GM12878 (cell line): ENCODE measurements at regions not wholly inside any gene's neighbourhood (a gene's known extent, or its start where the extent isn't known, plus 50 kb on each side); places are given as distances from the start of the nearest gene placed in this dataset.

Experiments
- ATAC-seq: fragments of 200-7000 bp; cut with Tn5 transposase; 3 replicates; pipeline ENCODE4 v1.9.1; 2020; ENCODE audit warnings: mild to moderate bottlenecking, moderate library complexity
- BruUV-seq: library from RNA; stranded (reverse); fragments of 400-500 nt; replicated peaks from 2 replicates; lab custom pipeline; 2021; lab: Mats Ljungman, UMichigan
- CTCF ChIA-PET: fragments of 300-600 bp; sonication (Branson Sonifier 250); formaldehyde crosslinking; extraction: SDS; loops from one replicate; lab custom pipeline; 2021; ENCODE audit warnings: inconsistent platforms; lab: Yijun Ruan, JAX
- POLR2A ChIA-PET: fragments of 350-600 bp; formaldehyde crosslinking; extraction: SDS; loops from one replicate; lab custom pipeline; 2021; ENCODE audit warnings: inconsistent platforms; lab: Charles Lee
- RAD21 ChIA-PET: fragments of 300-600 bp; sonication (Branson Sonifier 250); formaldehyde crosslinking; loops from one replicate; lab custom pipeline; 2023; ENCODE audit warnings: antibody characterized with exemption; ENCODE audit not compliant: unreplicated experiment; lab: Charles Lee
- SMC1A ChIA-PET: fragments of 300-600 bp; sonication (Branson Sonifier 250); formaldehyde crosslinking; loops from one replicate; lab custom pipeline; 2023; ENCODE audit not compliant: unreplicated experiment, uncharacterized antibody; lab: Charles Lee
- DNase-seq: peaks from one replicate; pipeline ENCODE4 v3.0.0-alpha.2; 2011; ENCODE audit warnings: low read depth, low spot score
- FAIRE-seq: peaks from 3 replicates; lab custom pipeline; 2011; peaks lifted over from hg19 to GRCh38; lab: Jason Lieb, UNC
- H2AFZ ChIP-seq: 2 replicates; pipeline ENCODE4 v1.6.0; 2011; ENCODE audit warnings: low read depth, low read length, control low read depth; ENCODE audit not compliant: control insufficient read depth
- H3K27ac ChIP-seq: 2 replicates; pipeline ENCODE4 v1.5.1; 2011; ENCODE audit warnings: control low read depth; ENCODE audit not compliant: control insufficient read depth, insufficient read depth
- H3K27me3 ChIP-seq, 2 experiments: replicated peaks in 1 of 2; 2 replicates each; pipeline versions ENCODE4 v1.6.0 to v1.6.1; 2011; ENCODE audit warnings: low read length in 1 of 2; ENCODE audit not compliant: control insufficient read depth in 2 of 2, insufficient read depth in 2 of 2
- H3K36me3 ChIP-seq, 2 experiments: 2 replicates each; pipeline ENCODE4 v1.5.1; 2011; ENCODE audit warnings: low read length in 1 of 2; ENCODE audit not compliant: control insufficient read depth in 2 of 2, insufficient read depth in 2 of 2
- H3K4me1 ChIP-seq: 2 replicates; pipeline ENCODE4 v1.6.1; 2011; ENCODE audit warnings: mild to moderate bottlenecking, low read length, moderate library complexity, mixed read lengths; ENCODE audit not compliant: control insufficient read depth, insufficient read depth
- H3K4me2 ChIP-seq: 2 replicates; pipeline ENCODE4 v1.6.0; 2011; ENCODE audit warnings: control low read depth; ENCODE audit not compliant: control insufficient read depth, insufficient read depth
- H3K4me3 ChIP-seq: fragments of 200-600 bp; sonication (generic); 2 replicates; pipeline ENCODE4 v1.5.1; 2016
- H3K79me2 ChIP-seq: 2 replicates; pipeline ENCODE4 v1.6.0; 2011; ENCODE audit warnings: low read length; ENCODE audit not compliant: control insufficient read depth, insufficient read depth
- H3K9ac ChIP-seq: 2 replicates; pipeline ENCODE4 v1.8.0; 2011; ENCODE audit warnings: low read length, control low read depth, mixed read lengths; ENCODE audit not compliant: control insufficient read depth, insufficient read depth
- H3K9me3 ChIP-seq: replicated peaks from 3 replicates; pipeline ENCODE4 v1.5.1; 2011; ENCODE audit warnings: mild to moderate bottlenecking, low read length; ENCODE audit not compliant: control insufficient read depth, insufficient read depth
- H4K20me1 ChIP-seq: 2 replicates; pipeline ENCODE4 v1.6.0; 2011; ENCODE audit not compliant: control insufficient read depth, insufficient read depth
- BHLHE40 ChIP-seq, 2 experiments: fragments of 450-650 bp in 1 of 2; IDR thresholded peaks; 2 replicates each; pipeline ENCODE4 v1.6.1; 2011 to 2017; ENCODE audit warnings: low read depth in 2 of 2, borderline replicate concordance in 1 of 2, improper control_type of control experiment in 1 of 2, low read length in 1 of 2, mild to moderate bottlenecking in 1 of 2
- BRCA1 ChIP-seq: IDR thresholded peaks from 2 replicates; pipeline ENCODE4 v1.6.1; 2011; ENCODE audit warnings: low read depth, low read length, improper control_type of control experiment
- CHD4 ChIP-seq: fragments of 200-600 bp; sonication (generic); IDR thresholded peaks from 2 replicates; pipeline ENCODE4 v1.6.1; 2016; ENCODE audit warnings: mild to moderate bottlenecking
- FOXK2 ChIP-seq: fragments of 450-650 bp; IDR thresholded peaks from 2 replicates; pipeline ENCODE4 v1.6.1; 2017; ENCODE audit warnings: mild to moderate bottlenecking, moderate library complexity
- FOXM1 ChIP-seq: IDR thresholded peaks from 2 replicates; pipeline ENCODE4 v1.6.1; 2012; ENCODE audit warnings: low read depth, mild to moderate bottlenecking, inconsistent platforms, low read length, moderate library complexity
- KAT2A ChIP-seq: conservative IDR thresholded peaks from 2 replicates; pipeline ENCODE4 v1.6.1; 2011; ENCODE audit warnings: low read depth, low read length; ENCODE audit not compliant: control insufficient read depth
- LARP7 ChIP-seq: fragments of 450-650 bp; IDR thresholded peaks from 2 replicates; pipeline ENCODE4 v1.6.1; 2017; ENCODE audit warnings: mild to moderate bottlenecking
- WGBS: methylation state at CpG from one replicate; pipeline ENCODE4 v1.1.6; 2016; ENCODE audit warnings: low lambda C conversion rate; ENCODE audit not compliant: insufficient replicate concordance, insufficient coverage; ENCODE audit errors: missing lambda C conversion rate; 5-methylcytosine and 5-hydroxymethylcytosine counted together
- in situ Hi-C: fragments of 300-500 bp; cut with MboI; formaldehyde crosslinking; loops from 9 replicates; pipeline ENCODE4 v1.14.3; 2018; ENCODE audit warnings: mixed read lengths
- intact Hi-C: fragments of 100-400 bp; cut with micrococcal nuclease; formaldehyde crosslinking; loops from one replicate; pipeline ENCODE4 v1.14.2; 2022; ENCODE audit not compliant: unreplicated experiment
- TF ChIP-seq, protein P1 (sequence below): fragments of 450-650 bp; IDR thresholded peaks from 2 replicates; pipeline ENCODE4 v1.6.1; 2017; ENCODE audit warnings: low read depth, mild to moderate bottlenecking, moderate library complexity
- TF ChIP-seq, protein P2 (sequence below): fragments of 450-650 bp; IDR thresholded peaks from 2 replicates; pipeline ENCODE4 v1.6.1; 2017; ENCODE audit warnings: mild to moderate bottlenecking, low read depth, inconsistent platforms; ENCODE audit not compliant: poor library complexity, severe bottlenecking

- WGBS = 18% methylated on average over 2 of the region's 2 CpGs
- ATAC-seq (no peak), DNase-seq (no peak)
- Histone ChIP-seq H3K4me1 (no peaks in the 10 kb centered on the region), H3K79me2 (no peaks in the 10 kb centered on the region), H4K20me1 (no peaks in the 10 kb centered on the region), H3K9ac (no peak overlapping the region), H2AFZ (no peak overlapping the region), H3K27ac (no peak overlapping the region), H3K9me3 (no peaks in the 10 kb centered on the region), H3K36me3 (no peaks in the 10 kb centered on the region), H3K4me2 (no peak overlapping the region)
- in situ Hi-C loops = no loop called here
- RAD21 ChIA-PET = no interaction called here
- no TSS peak for BruUV-seq
- CTCF ChIA-PET = no interaction called here
- SMC1A ChIA-PET = no interaction called here
- POLR2A ChIA-PET = no interaction called here
- intact Hi-C loops = no loop called here
- no peak for TF ChIP-seq FOXM1
- TF ChIP-seq, all 136 proteins: peak for 0
- FAIRE-seq = no peak
- Histone ChIP-seq H3K4me3 (no peak overlapping the region), H3K27me3 (no peaks in the 10 kb centered on the region)
Observed at GRCh38 chr1:14265495-14265894, 333.0 kb upstream of the KAZN start.

- WGBS = 0% methylated on average over 2 of the region's 2 CpGs
- SMC1A ChIA-PET = no interaction called here
- ATAC-seq = no peak
- no peak overlapping the region for H2AFZ ChIP-seq
- H3K4me2 ChIP-seq = no peak overlapping the region
- no peaks in the 10 kb centered on the region; the same call in 2 of the 3 replicates for H3K9me3 ChIP-seq
- H3K27me3 ChIP-seq = no peaks in the 10 kb centered on the region
- intact Hi-C loops = no loop called here
- H3K4me1 ChIP-seq = no peaks in the 10 kb centered on the region
- no peak overlapping the region for H3K4me3 ChIP-seq
- no peak for FAIRE-seq
- no peak overlapping the region for H3K27ac ChIP-seq
- TF ChIP-seq KAT2A (no peak), CHD4 (no peak), LARP7 (no peak), BHLHE40 (IDR thresholded peaks at IDR 0.05; ENCODE audit: borderline replicate concordance in 1 of 2, low read depth in 2 of 2, low read length in 1 of 2) (no peak), FOXK2 (no peak), BRCA1 (no peak)
- TF ChIP-seq, protein P1, sequence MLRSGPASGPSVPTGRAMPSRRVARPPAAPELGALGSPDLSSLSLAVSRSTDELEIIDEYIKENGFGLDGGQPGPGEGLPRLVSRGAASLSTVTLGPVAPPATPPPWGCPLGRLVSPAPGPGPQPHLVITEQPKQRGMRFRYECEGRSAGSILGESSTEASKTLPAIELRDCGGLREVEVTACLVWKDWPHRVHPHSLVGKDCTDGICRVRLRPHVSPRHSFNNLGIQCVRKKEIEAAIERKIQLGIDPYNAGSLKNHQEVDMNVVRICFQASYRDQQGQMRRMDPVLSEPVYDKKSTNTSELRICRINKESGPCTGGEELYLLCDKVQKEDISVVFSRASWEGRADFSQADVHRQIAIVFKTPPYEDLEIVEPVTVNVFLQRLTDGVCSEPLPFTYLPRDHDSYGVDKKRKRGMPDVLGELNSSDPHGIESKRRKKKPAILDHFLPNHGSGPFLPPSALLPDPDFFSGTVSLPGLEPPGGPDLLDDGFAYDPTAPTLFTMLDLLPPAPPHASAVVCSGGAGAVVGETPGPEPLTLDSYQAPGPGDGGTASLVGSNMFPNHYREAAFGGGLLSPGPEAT = no peak
- TF ChIP-seq, protein P2, sequence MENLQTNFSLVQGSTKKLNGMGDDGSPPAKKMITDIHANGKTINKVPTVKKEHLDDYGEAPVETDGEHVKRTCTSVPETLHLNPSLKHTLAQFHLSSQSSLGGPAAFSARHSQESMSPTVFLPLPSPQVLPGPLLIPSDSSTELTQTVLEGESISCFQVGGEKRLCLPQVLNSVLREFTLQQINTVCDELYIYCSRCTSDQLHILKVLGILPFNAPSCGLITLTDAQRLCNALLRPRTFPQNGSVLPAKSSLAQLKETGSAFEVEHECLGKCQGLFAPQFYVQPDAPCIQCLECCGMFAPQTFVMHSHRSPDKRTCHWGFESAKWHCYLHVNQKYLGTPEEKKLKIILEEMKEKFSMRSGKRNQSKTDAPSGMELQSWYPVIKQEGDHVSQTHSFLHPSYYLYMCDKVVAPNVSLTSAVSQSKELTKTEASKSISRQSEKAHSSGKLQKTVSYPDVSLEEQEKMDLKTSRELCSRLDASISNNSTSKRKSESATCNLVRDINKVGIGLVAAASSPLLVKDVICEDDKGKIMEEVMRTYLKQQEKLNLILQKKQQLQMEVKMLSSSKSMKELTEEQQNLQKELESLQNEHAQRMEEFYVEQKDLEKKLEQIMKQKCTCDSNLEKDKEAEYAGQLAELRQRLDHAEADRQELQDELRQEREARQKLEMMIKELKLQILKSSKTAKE = no peak
- no peak for DNase-seq
- CTCF ChIA-PET = no interaction called here
- no peaks in the 10 kb centered on the region for H3K36me3 ChIP-seq
- in situ Hi-C loops = no loop called here
- H3K9ac ChIP-seq = no peak overlapping the region
- POLR2A ChIA-PET = no interaction called here
- BruUV-seq = no TSS peak
- RAD21 ChIA-PET = no interaction called here
- H4K20me1 ChIP-seq = no peaks in the 10 kb centered on the region
- no peaks in the 10 kb centered on the region for H3K79me2 ChIP-seq
Observed at GRCh38 chr1:14267991-14268390, 330.5 kb upstream of the KAZN start.
